Karpas-422 (cell line): ENCODE measurements at regions not wholly inside any gene's neighbourhood (a gene's known extent, or its start where the extent isn't known, plus 50 kb on each side); places are given as distances from the start of the nearest gene placed in this dataset.

ENCODE experiments used
- DNase-seq: peaks from one replicate; pipeline ENCODE4 v3.0.0-alpha.2; 2015
- H2AFZ ChIP-seq: fragments of 200-600 bp; sonication (generic); 2 replicates; pipeline ENCODE4 v1.6.1; 2014; ENCODE audit warnings: antibody characterized with exemption, low read length, mixed read lengths
- H3K27ac ChIP-seq: fragments of 200-600 bp; sonication (generic); 2 replicates; pipeline ENCODE4 v1.5.1; 2014; ENCODE audit warnings: mild to moderate bottlenecking, low read length, moderate library complexity
- H3K27me3 ChIP-seq: fragments of 200-600 bp; sonication (generic); 2 replicates; pipeline ENCODE4 v1.6.1; 2014; ENCODE audit warnings: low read length, mixed read lengths
- H3K36me3 ChIP-seq: fragments of 200-600 bp; sonication (generic); 2 replicates; pipeline ENCODE4 v1.6.1; 2014; ENCODE audit warnings: low read length, mixed read lengths; ENCODE audit not compliant: insufficient read depth
- H3K4me1 ChIP-seq: fragments of 200-600 bp; sonication (generic); 2 replicates; pipeline ENCODE4 v1.6.1; 2014; ENCODE audit warnings: mild to moderate bottlenecking, low read length, mixed read lengths
- H3K4me2 ChIP-seq: fragments of 200-600 bp; sonication (generic); 2 replicates; pipeline ENCODE4 v1.6.1; 2014; ENCODE audit warnings: low read length, low read depth, mild to moderate bottlenecking; ENCODE audit not compliant: poor library complexity, severe bottlenecking
- H3K4me3 ChIP-seq: fragments of 200-600 bp; sonication (generic); 2 replicates; pipeline ENCODE4 v1.5.1; 2014; ENCODE audit warnings: mild to moderate bottlenecking, antibody characterized with exemption, low read length, mixed read lengths
- H3K79me2 ChIP-seq: fragments of 200-600 bp; sonication (generic); 2 replicates; pipeline ENCODE4 v1.6.1; 2014; ENCODE audit warnings: mild to moderate bottlenecking, low read length, mixed read lengths
- H3K9ac ChIP-seq: fragments of 200-600 bp; sonication (generic); 2 replicates; pipeline ENCODE4 v1.6.0; 2014; ENCODE audit warnings: low read length
- H3K9me2 ChIP-seq: fragments of 200-600 bp; sonication (generic), shearing (Covaris generic); replicated peaks from 2 replicates; pipeline ENCODE4 v1.6.0; 2014; ENCODE audit warnings: mild to moderate bottlenecking, low read length, moderate library complexity; ENCODE audit not compliant: insufficient read depth
- H3K9me3 ChIP-seq: fragments of 300-700, 200-600 bp; sonication (generic); 2 replicates; pipeline ENCODE4 v1.6.1; 2014; ENCODE audit warnings: low read length, mixed read lengths
- H4K20me1 ChIP-seq: fragments of 200-600 bp; sonication (generic); 2 replicates; pipeline ENCODE4 v1.6.1; 2014; ENCODE audit warnings: mild to moderate bottlenecking, antibody characterized with exemption, low read length, low read depth; ENCODE audit not compliant: insufficient read depth

DNA sequence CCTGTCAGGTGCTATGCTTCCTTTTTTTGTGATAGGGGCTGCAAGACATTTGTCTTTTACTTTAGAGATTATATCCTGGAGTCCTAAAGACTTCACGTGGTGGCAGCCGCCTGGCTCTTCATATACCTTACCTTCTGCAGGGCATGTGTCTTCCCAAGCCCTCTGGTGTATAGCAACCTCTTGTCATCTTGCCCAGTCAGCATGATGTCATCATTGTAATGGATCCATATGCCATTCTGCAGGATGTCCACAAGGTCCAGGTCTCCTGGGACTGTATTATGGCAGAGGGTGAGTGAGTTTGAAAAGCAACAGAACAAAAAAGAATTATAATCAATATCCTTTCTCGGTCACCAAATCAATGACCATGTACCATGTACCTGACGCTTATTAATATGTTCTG, 82.2 kb upstream of the SCOC start:
- Histone ChIP-seq H2AFZ (no peak overlapping the region), H3K4me1 (peaks cover 4% of the 10 kb centered on the region), H3K27ac (no peak overlapping the region), H3K79me2 (no peaks in the 10 kb centered on the region), H3K9me2 (no peaks in the 10 kb centered on the region), H3K4me2 (no peak overlapping the region), H3K9me3 (peaks cover 5% of the 10 kb centered on the region), H3K9ac (no peak overlapping the region), H3K36me3 (no peaks in the 10 kb centered on the region), H4K20me1 (no peaks in the 10 kb centered on the region), H3K4me3 (no peak overlapping the region), H3K27me3 (no peaks in the 10 kb centered on the region)
- no peak for DNase-seq

DNA sequence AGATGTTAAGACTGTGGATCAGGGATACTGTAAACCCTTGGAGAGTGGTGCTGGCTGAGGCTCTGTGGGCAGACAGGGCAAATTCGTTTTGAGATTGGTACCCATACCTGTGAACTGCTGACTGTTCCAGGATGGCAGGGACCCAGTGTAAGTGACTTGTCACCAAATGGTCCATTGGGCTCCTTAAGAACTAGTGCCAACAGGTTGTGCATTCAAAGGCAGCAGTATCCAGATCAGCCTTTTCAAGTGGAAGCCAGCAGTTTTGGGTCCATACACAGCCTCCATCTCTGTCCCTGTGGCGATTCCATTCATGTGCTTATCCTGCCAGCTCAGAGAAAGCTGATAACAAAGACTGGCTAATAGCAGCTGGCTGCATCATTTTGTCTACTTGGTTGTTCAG, 84.0 kb upstream of the SCOC start:
- Histone ChIP-seq H3K9me3 (peaks cover 5% of the 10 kb centered on the region), H3K79me2 (no peaks in the 10 kb centered on the region), H4K20me1 (no peaks in the 10 kb centered on the region), H3K9ac (no peak overlapping the region), H3K4me3 (no peak overlapping the region), H2AFZ (no peak overlapping the region), H3K27ac (no peak overlapping the region), H3K27me3 (no peaks in the 10 kb centered on the region), H3K4me1 (no peaks in the 10 kb centered on the region), H3K4me2 (no peak overlapping the region), H3K9me2 (no peaks in the 10 kb centered on the region), H3K36me3 (no peaks in the 10 kb centered on the region)
- no peak for DNase-seq

DNA sequence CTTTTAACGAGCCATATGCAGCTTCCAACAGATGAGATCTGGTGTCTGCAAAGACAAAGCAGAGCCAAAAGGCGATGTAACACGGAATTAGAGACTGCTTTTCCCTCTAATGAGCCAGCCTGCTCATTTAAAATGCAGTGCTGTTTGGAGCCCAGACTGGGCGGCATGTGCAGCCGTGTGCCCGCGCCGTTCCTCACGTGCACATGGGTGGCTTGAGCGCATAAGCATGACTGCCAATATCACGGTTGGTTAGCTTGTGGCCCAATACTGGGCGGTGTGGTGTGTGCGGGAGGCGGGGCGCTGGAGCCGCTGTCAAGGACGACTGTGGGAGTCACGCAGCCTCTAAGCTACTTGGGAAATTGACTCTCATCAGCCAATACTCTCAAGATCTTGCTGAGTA, 87.0 kb upstream of the SCOC start:
- H3K9ac ChIP-seq, result no peak overlapping the region
- H2AFZ ChIP-seq, result no peak overlapping the region
- H3K9me2 ChIP-seq, result no peaks in the 10 kb centered on the region
- no peaks in the 10 kb centered on the region for H3K27me3 ChIP-seq
- no peak overlapping the region for H3K27ac ChIP-seq
- no peak overlapping the region for H3K4me3 ChIP-seq
- DNase-seq, result no peak
- H3K9me3 ChIP-seq, result peaks cover 5% of the 10 kb centered on the region
- H3K79me2 ChIP-seq, result no peaks in the 10 kb centered on the region
- H3K4me1 ChIP-seq, result no peaks in the 10 kb centered on the region
- H4K20me1 ChIP-seq, result no peaks in the 10 kb centered on the region
- H3K36me3 ChIP-seq, result no peaks in the 10 kb centered on the region
- H3K4me2 ChIP-seq, result no peak overlapping the region

DNA sequence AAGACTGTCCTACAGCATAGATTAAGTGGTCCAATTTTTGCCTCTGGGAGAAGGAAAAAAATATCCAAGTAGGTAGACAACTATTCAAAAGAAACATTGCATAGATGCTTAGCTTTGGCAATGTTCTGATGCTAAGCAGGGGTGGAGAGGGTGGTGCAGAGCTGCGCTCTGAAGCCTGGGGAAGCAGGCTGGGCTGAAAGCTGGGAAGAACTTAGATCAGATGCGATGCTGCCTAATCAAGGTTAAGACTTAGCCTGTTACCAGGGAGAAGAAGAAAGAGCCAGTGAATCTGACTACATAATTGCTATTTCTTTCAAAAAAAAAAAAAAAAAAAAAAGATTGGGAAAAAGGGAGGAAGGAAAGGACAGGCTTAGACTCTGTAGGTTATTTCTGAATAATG, 89.0 kb upstream of the SCOC start:
- no peaks in the 10 kb centered on the region for H3K9me2 ChIP-seq
- no peaks in the 10 kb centered on the region for H3K36me3 ChIP-seq
- no peaks in the 10 kb centered on the region for H3K27me3 ChIP-seq
- H3K9me3 ChIP-seq, result peaks cover 5% of the 10 kb centered on the region
- DNase-seq, result no peak
- no peak overlapping the region for H3K4me2 ChIP-seq
- H3K27ac ChIP-seq, result no peak overlapping the region
- no peak overlapping the region for H3K4me3 ChIP-seq
- no peaks in the 10 kb centered on the region for H4K20me1 ChIP-seq
- no peak overlapping the region for H2AFZ ChIP-seq
- H3K79me2 ChIP-seq, result no peaks in the 10 kb centered on the region
- no peak overlapping the region for H3K9ac ChIP-seq
- H3K4me1 ChIP-seq, result no peaks in the 10 kb centered on the region

DNA sequence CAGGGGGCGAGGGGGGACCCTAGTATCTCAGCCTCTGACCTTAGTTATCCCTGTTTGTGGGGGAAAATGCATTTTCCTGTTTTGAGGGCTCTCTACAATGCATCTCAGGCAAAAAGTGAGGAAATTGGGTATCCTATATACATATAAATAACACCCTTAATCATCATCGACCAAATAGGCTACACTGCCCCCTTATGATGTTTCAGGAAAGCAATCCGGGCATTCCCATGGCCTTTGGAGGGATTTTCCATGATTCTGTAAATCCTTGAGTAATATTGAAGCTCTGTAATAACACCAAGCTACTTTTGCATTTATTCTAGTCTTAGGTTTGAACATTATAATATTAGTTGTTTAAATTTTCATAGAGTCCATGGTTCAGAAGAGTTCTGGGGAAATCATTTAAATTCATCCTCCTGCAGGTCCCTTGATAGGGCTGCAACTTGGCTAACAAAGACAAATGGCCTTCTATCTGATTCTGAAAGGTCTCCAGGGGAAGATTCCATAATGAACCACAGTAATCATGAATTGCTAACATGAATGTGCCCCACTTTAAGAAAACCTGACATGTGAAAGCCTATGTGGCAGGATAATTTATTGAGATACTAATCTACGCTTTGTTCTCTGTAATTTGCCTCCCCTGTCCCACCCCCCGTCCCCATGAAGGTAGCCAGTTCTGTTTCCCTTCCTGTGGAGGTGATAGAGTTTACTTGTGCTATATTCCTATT, 91.5 kb upstream of the SCOC start:
- Histone ChIP-seq H2AFZ (no peak overlapping the region), H3K27me3 (no peaks in the 10 kb centered on the region), H3K9ac (no peak overlapping the region), H4K20me1 (no peaks in the 10 kb centered on the region), H3K9me3 (no peaks in the 10 kb centered on the region; the same call in 1 of the 2 replicates), H3K36me3 (no peaks in the 10 kb centered on the region), H3K9me2 (no peaks in the 10 kb centered on the region), H3K27ac (no peak overlapping the region), H3K79me2 (no peaks in the 10 kb centered on the region), H3K4me3 (no peak overlapping the region), H3K4me2 (no peak overlapping the region), H3K4me1 (no peaks in the 10 kb centered on the region)
- no peak for DNase-seq

DNA sequence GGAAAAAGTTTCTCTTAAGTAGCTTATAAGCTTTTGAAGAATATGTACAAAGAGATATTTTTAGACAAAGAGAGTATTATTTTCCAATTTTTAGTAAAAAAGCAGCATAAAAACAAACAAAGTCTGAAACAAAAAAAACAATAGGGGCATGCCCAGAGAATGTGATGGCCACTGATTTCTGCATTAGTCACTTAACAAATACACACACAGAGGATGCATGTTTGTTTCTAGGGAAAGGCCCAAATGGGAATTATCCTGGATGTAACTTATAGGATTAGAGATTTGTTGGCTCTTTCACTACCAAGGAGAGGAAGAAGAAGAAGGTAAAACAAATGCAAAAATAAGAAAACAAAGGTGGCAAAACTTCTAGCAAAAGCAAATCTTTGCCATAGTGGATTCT, 95.9 kb upstream of the SCOC start:
- Histone ChIP-seq H3K79me2 (no peaks in the 10 kb centered on the region), H3K9ac (no peak overlapping the region), H3K4me3 (no peak overlapping the region), H3K9me3 (no peaks in the 10 kb centered on the region), H3K36me3 (no peaks in the 10 kb centered on the region), H3K27ac (no peak overlapping the region), H3K4me2 (no peak overlapping the region), H3K27me3 (no peaks in the 10 kb centered on the region), H2AFZ (no peak overlapping the region), H3K4me1 (no peaks in the 10 kb centered on the region), H4K20me1 (no peaks in the 10 kb centered on the region), H3K9me2 (no peaks in the 10 kb centered on the region)
- DNase-seq, result no peak

DNA sequence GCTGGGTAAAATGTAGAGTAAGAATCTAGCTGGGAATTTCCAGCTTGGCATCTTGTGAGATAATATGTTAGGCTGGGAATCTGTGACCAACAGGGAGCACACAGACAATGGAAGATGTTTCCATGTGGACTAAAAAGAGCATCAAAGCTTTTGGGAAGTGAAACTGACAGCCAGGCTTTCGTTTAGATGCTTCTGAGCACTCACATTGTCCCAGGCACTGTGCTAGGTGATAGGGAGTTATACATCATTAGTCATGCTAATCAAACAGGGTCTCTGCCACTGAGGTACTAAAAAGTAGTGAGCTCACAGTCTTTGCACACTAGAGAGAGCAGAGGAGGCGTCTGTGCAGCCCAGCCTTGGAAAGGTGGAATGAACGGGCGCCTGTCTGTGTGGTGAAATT, 101.9 kb upstream of the SCOC start:
- Histone ChIP-seq H3K27ac (no peak overlapping the region), H3K36me3 (no peaks in the 10 kb centered on the region), H3K9me3 (no peaks in the 10 kb centered on the region), H4K20me1 (no peaks in the 10 kb centered on the region), H3K9ac (no peak overlapping the region), H3K4me2 (peak overlapping the region; percentile 38), H3K4me3 (no peak overlapping the region), H3K79me2 (no peaks in the 10 kb centered on the region), H2AFZ (no peak overlapping the region), H3K9me2 (no peaks in the 10 kb centered on the region), H3K4me1 (peaks cover 12% of the 10 kb centered on the region), H3K27me3 (no peaks in the 10 kb centered on the region)
- DNase-seq, result peak; percentile 70

DNA sequence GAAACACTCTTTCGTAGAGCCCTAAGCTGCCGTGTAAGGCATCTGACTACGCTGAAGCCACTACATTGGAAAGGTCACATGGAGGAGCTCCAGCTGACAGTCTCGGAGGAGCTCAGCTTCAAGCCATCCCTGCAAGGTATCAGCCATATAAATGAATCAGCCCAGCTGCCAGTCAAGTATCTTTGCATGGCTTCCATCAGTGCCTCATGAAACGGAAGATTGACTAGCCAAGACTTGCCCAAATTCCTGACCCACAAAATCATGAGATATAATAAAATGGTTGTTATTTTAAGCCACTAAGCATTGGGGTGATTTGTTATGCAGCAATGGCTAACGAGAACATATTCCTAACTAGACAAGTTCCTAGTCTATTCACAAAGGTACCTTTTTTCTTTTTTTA, 104.1 kb upstream of the SCOC start:
- no peaks in the 10 kb centered on the region for H3K36me3 ChIP-seq
- H3K9me2 ChIP-seq, result no peaks in the 10 kb centered on the region
- H3K9me3 ChIP-seq, result no peaks in the 10 kb centered on the region
- no peaks in the 10 kb centered on the region for H4K20me1 ChIP-seq
- H3K4me1 ChIP-seq, result peaks cover 12% of the 10 kb centered on the region
- H3K4me2 ChIP-seq, result no peak overlapping the region
- no peak overlapping the region for H3K9ac ChIP-seq
- no peak overlapping the region for H3K27ac ChIP-seq
- H3K27me3 ChIP-seq, result no peaks in the 10 kb centered on the region
- H3K79me2 ChIP-seq, result no peaks in the 10 kb centered on the region
- H2AFZ ChIP-seq, result no peak overlapping the region
- no peak for DNase-seq
- no peak overlapping the region for H3K4me3 ChIP-seq
